Astrocyte (in vitro differentiated cells and primary cell): ENCODE measurements at regions not wholly inside any gene's neighbourhood (a gene's known extent, or its start where the extent isn't known, plus 50 kb on each side); places are given as distances from the start of the nearest gene placed in this dataset.

ENCODE experiments used
- EZH2 ChIP-seq: IDR thresholded peaks from 2 replicates; pipeline ENCODE4 v1.6.1; 2012; ENCODE audit warnings: mild to moderate bottlenecking, low read length, inconsistent platforms; ENCODE audit not compliant: insufficient read depth
- TF ChIP-seq, protein P1 (sequence below): IDR thresholded peaks from 2 replicates; pipeline ENCODE4 v1.5.1; 2011; ENCODE audit warnings: low read depth, mild to moderate bottlenecking, inconsistent platforms, low read length, moderate library complexity; ENCODE audit not compliant: insufficient read depth

DNA sequence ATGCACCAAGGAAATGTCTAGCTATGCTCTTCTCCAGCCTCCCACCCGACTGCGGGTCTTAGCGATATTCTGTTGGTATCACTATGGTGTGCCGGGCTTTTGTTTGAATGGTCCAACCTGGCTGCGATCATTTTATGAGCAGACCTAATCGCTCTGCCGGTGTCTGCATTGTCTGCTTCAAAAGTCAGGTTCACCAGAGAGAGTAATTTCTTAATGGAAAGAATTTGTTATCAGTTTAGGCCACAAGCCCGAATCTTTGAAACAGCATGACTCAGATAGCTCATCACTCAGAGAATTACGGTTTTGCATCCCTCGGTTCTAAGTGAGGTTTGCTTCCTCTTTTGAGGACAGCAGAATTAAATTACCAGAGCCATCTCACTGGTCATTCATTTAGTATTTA is 521.0 kb upstream of the ARID1B start:
- TF ChIP-seq, protein P1, sequence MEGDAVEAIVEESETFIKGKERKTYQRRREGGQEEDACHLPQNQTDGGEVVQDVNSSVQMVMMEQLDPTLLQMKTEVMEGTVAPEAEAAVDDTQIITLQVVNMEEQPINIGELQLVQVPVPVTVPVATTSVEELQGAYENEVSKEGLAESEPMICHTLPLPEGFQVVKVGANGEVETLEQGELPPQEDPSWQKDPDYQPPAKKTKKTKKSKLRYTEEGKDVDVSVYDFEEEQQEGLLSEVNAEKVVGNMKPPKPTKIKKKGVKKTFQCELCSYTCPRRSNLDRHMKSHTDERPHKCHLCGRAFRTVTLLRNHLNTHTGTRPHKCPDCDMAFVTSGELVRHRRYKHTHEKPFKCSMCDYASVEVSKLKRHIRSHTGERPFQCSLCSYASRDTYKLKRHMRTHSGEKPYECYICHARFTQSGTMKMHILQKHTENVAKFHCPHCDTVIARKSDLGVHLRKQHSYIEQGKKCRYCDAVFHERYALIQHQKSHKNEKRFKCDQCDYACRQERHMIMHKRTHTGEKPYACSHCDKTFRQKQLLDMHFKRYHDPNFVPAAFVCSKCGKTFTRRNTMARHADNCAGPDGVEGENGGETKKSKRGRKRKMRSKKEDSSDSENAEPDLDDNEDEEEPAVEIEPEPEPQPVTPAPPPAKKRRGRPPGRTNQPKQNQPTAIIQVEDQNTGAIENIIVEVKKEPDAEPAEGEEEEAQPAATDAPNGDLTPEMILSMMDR: no peak
- TF ChIP-seq EZH2: no peak
